GM18520 (cell line): ENCODE measurements at regions not wholly inside any gene's neighbourhood (a gene's known extent, or its start where the extent isn't known, plus 50 kb on each side); places are given as distances from the start of the nearest gene placed in this dataset.
"Not testable (repeated sequence)": the region's sequence is repeated elsewhere in the genome, so short reads cannot be mapped to it uniquely, and the experiment has no call there.

ENCODE experiments used
- ATAC-seq: cut with Tn5 transposase; IDR thresholded peaks from one replicate; pipeline ENCODE4 v1.9.1; 2021; ENCODE audit not compliant: unreplicated experiment

DNA sequence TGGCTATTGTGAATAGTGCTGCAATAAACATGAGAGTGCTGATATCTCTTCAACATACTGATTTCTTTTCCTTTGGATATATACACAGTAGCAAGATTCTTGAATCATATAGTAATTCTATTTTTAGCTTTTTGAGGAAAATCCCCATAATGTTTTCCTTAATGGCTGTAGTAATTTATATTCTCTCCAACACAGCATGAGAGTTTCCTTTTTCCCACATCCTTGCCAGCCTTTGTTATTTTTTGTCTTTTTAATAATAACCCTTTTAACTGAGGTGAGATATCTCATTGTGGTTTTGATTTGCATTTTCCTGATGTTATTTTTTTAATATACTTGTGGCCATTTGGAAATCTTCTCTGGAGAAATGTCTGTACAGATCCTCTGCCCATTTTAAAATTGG is 132.6 kb downstream of the PRL start:
- ATAC-seq: no peak

DNA sequence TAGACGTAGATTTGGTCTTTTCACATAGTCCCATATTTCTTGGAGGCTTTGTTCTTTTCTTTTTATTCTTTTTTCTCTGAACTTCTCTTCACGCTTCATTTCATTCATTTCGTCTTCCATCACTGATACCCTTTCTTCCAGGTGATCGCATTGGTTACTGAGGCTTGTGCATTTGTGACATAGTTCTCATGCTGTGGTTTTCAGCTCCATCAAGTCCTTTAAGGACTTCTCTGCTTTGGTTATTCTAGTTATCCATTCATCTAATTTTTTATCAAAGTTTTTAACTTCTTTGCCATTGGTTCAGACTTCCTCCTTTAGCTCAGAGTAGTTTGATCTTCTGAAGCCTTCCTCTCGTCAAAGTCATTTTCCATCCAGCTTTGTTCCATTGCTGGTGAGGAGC is 125.8 kb downstream of the PRL start:
- ATAC-seq: not testable (repeated sequence)

- not testable (repeated sequence) for ATAC-seq
These were observed 125.0 kb downstream of the PRL start for GRCh38 chr6:22171885-22172284.

DNA sequence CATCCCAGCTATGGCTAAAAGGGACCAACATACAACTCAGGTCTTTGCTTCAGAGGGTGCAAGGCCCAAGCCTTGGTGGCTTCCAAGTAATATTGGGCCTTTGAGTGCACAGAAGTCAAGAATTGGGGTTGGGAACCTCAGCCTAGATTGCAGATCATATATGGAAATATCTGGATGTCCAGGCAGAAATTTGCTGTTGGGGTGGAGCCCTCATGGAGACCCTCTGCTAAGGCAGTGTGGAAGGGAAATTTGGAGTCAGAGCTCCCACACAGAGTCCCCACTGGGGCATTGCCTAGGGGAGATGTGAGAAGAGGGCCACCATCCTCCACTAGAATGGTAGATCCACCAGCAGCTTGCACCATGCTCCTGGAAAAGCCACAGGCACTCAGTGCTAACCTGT is 123.5 kb downstream of the PRL start:
- ATAC-seq: no peak

DNA sequence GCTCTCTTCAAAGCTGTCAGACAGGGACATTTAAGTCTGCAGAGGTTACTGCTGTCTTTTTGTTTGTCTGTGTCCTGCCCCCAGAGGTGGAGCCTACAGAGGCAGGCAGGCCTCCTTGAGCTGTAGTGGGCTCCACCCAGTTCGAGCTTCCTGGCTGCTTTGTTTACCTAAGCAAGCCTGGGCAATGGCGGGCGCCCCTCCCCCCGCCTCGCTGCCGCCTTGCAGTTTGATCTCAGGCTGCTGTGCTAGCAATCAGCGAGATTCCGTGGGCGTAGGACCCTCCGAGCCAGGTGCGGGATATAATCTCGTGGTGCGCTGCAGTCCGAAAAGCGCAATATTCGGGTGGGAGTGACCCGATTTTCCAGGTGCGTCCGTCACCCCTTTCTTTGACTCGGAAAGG is 116.6 kb downstream of the PRL start:
- not testable (repeated sequence) for ATAC-seq

DNA sequence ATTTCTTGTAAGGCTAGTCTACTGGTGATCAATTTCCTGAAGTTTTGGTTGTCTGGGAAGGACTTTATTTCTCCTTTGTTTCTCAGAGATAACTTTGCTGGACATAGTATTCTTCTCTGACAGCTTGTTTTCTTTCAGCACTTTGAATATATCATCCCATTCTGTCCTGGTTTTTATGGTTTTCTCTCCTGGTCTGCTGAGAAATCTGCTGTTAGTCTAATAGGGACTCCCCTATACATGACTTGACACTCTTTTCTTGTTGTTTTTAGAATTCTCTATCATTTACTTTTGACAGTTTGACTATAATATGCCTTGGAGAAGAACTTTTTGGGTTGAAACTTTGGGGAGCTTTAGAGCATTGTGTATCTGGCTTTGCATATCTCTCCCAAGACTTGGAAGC is 112.5 kb downstream of the PRL start:
- no peak for ATAC-seq

DNA sequence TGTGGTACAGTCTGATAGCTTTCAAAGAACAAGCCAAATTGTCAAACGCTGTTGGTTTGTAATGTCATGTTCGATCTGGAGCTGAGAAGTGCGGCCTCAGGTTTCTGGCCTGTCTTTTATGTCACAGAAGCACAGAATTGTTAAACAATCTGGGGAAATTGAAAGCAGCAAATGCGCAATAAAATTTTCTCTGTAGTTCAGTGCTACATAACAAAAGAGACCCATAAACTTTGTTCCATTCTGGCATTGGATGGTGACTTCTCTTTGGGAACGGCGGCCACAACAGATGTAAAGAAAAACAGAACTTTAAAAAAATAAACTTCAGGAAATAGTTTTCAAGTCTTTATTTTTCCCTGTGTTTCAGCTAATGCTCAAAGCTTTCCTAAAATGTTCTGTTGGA is 106.9 kb downstream of the PRL start:
- ATAC-seq: no peak

DNA sequence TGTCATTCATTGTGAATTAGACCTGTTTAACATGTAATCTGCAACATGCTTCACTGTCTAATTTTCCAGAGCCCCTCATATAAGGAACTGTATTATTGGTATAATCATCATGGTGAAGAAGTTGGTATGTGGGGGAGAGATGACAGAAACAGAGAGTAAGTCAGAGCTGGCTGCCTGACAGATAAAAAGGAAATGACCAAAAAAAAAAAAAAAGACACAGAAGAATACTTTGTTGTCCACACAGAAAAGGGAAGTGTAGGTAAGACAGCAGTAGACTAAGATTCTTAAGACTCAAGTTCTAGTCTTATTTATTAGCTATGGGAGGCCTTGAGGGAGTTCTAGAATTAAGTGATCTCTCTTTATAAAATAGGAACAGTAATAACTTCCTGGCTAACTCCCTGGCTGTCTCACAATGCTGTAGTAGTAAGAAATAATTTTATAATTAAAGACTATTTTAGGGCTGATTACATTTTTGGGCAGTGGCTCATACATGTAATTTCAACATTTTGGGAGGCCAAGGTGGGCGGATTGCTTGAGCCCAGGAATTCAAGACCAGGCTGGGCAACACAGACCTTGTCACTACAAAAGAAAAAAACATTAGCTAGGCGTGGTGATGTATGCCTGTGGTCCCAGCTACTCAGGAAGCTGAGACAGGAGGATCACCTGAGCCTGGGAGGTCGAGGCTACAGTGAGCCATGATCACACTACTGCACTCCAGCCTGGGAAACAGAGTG is 102.5 kb downstream of the PRL start:
- ATAC-seq: no peak

GRCh38 chr6:22199771-22200170 is 97.1 kb downstream of the PRL start:
- ATAC-seq: no peak

GRCh38 chr6:22204153-22204552 is 92.7 kb downstream of the PRL start:
- no peak for ATAC-seq

GRCh38 chr6:22205266-22205665 is 91.6 kb downstream of the PRL start:
- ATAC-seq: no peak

- no peak for ATAC-seq
These were observed 90.7 kb downstream of the PRL start for GRCh38 chr6:22206106-22206505.

DNA sequence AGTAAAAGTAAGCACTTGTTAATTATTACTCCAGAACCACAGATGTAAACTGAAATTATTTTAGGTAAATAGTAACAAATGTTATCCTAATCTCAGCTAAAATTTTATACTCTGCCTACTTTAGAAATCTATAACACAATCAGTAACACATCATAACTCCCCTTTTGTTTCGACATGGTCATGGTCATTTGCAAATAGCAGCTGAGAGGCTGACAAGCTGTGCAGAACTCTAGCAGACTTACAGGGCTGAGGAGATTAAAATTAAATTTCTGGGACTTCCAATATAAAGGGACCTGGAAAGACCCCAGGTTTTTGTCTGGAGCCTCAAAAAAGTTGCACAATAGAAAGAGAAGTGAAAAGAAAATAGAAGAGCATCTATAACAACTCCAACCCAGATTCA is 88.8 kb downstream of the PRL start:
- no peak for ATAC-seq

GRCh38 chr6:22214314-22214713 is 82.5 kb downstream of the PRL start:
- ATAC-seq: no peak

- not testable (repeated sequence) for ATAC-seq
These were observed 81.4 kb downstream of the PRL start for GRCh38 chr6:22215474-22215873.

GRCh38 chr6:22218410-22218809 is 78.4 kb downstream of the PRL start:
- ATAC-seq: no peak

GRCh38 chr6:22219925-22220324 is 76.9 kb downstream of the PRL start:
- ATAC-seq: no peak

DNA sequence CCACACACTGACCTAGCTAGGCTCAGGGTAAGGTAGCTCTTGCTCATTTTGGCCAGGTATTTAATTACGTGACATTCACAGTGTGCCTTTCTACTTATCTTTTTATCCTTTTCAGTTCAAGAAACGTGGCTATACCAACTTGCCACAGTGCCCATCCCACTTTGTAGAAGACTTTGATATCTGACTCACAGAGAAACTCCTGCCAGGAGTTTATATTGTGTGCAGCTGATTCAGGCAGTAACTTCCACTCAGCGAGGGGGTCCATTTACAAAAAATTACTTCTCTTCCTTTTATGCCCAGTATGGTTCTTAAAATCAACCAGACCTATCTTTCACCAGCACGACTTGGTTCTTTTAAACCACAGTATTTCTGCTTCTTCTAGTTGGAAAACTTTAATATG is 75.6 kb downstream of the PRL start:
- no peak for ATAC-seq

DNA sequence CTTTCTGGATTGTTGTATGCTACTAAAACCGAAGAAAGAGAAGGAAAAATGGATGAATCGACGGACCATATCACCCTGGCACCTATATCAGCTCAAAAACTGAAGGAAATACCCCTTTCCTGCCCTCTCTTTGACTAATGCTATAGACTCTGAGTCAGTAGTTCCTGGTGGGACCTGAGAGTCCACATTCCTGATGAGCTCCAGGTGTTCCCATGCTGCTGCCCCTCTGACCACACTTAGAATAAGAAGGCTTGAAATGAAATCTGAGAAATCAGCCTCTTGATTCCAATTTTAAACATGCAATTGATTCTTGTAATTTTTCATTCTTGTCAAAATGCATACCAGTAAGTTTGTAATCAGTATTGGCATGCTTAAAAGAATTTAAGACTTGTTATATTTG is 75.2 kb downstream of the PRL start:
- no peak for ATAC-seq

DNA sequence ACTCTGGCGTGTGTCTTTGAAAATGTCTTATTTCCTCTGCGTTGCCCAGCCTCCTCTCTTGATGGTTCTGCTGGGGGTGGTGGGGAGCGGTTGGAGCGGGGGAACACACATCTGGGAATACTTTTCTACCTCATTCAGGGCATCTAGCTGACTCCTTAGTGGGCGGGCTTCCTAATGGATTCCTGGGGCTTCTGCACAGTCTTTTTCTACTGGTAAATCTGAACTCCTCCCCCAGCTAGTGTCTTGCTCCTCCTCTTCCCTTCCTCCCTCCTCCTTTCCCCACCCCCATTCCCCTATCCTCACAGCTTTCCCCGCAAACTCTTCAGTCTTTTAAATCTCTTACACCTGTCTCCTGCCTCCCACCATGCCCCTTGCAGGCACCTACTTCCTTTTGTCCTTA is 74.4 kb downstream of the PRL start:
- no peak for ATAC-seq

- ATAC-seq: no peak
These were observed 68.8 kb downstream of the PRL start for GRCh38 chr6:22227824-22228610.

GRCh38 chr6:22231050-22231449 is 65.8 kb downstream of the PRL start:
- ATAC-seq: no peak

GRCh38 chr6:22231616-22232015 is 65.2 kb downstream of the PRL start:
- ATAC-seq: no peak
